H9 (cell line): ENCODE measurements at regions not wholly inside any gene's neighbourhood (a gene's known extent, or its start where the extent isn't known, plus 50 kb on each side); places are given as distances from the start of the nearest gene placed in this dataset.

ENCODE experiments used
- DNase-seq: peaks from one replicate; pipeline ENCODE4 v3.0.0-alpha.2; 2017
- H2AFZ ChIP-seq: one replicate; pipeline ENCODE4 v1.6.1; 2013; ENCODE audit warnings: mild to moderate bottlenecking, low read length, control low read depth, moderate library complexity
- H2AK5ac ChIP-seq: 2 replicates; pipeline ENCODE4 v1.6.1; 2013; ENCODE audit warnings: low read length, control low read depth, mixed read lengths; ENCODE audit not compliant: insufficient read length
- H2BK120ac ChIP-seq: one replicate; pipeline ENCODE4 v1.6.1; 2013; ENCODE audit warnings: low read depth, mild to moderate bottlenecking, low read length, control low read depth, inconsistent platforms; ENCODE audit not compliant: poor library complexity, severe bottlenecking
- H2BK12ac ChIP-seq: 2 replicates; pipeline ENCODE4 v1.6.1; 2013; ENCODE audit warnings: low read length, control low read depth, mixed read lengths, low read depth; ENCODE audit not compliant: insufficient read length
- H2BK15ac ChIP-seq: 2 replicates; pipeline ENCODE4 v1.6.1; 2013; ENCODE audit warnings: low read depth, low read length, control low read depth
- H2BK20ac ChIP-seq: one replicate; pipeline ENCODE4 v1.6.1; 2013; ENCODE audit warnings: low read depth, mild to moderate bottlenecking, low read length, control low read depth, inconsistent platforms; ENCODE audit not compliant: poor library complexity, severe bottlenecking
- H2BK5ac ChIP-seq: 2 replicates; pipeline ENCODE4 v1.6.1; 2013; ENCODE audit warnings: low read length, control low read depth, mixed read lengths; ENCODE audit not compliant: insufficient read length
- H3K14ac ChIP-seq: 2 replicates; pipeline ENCODE4 v1.6.1; 2013; ENCODE audit warnings: low read length, control low read depth; ENCODE audit not compliant: insufficient read depth
- H3K18ac ChIP-seq: 2 replicates; pipeline ENCODE4 v1.6.1; 2013; ENCODE audit warnings: low read depth, mild to moderate bottlenecking, mixed read lengths, low read length, control low read depth; ENCODE audit not compliant: insufficient read length
- H3K23ac ChIP-seq: 2 replicates; pipeline ENCODE4 v1.6.1; 2013; ENCODE audit warnings: low read length, control low read depth, mixed read lengths, low read depth; ENCODE audit not compliant: insufficient read length
- H3K23me2 ChIP-seq: 2 replicates; pipeline ENCODE4 v1.6.1; 2013; ENCODE audit warnings: low read depth, mild to moderate bottlenecking, mixed read lengths, low read length, control low read depth; ENCODE audit not compliant: insufficient read length, poor library complexity, severe bottlenecking
- H3K27ac ChIP-seq: 2 replicates; pipeline ENCODE4 v1.5.1; 2013; ENCODE audit warnings: low read length, control low read depth, mixed read lengths, low read depth; ENCODE audit not compliant: insufficient read length
- H3K27me3 ChIP-seq: 2 replicates; pipeline ENCODE4 v1.6.1; 2013; ENCODE audit warnings: low read length, control low read depth, inconsistent platforms; ENCODE audit not compliant: insufficient read depth
- H3K4ac ChIP-seq: 2 replicates; pipeline ENCODE4 v1.6.1; 2013; ENCODE audit warnings: low read depth, mild to moderate bottlenecking, control low read depth, inconsistent platforms, low read length, moderate library complexity
- H3K4me1 ChIP-seq: 2 replicates; pipeline ENCODE4 v1.6.1; 2013; ENCODE audit warnings: low read length, control low read depth, inconsistent platforms; ENCODE audit not compliant: insufficient read depth
- H3K4me2 ChIP-seq: 2 replicates; pipeline ENCODE4 v1.6.1; 2013; ENCODE audit warnings: low read length, control low read depth, mixed read lengths; ENCODE audit not compliant: insufficient read length, insufficient read depth
- H3K56ac ChIP-seq: 2 replicates; pipeline ENCODE4 v1.6.1; 2013; ENCODE audit warnings: low read depth, mild to moderate bottlenecking, mixed read lengths, low read length, control low read depth; ENCODE audit not compliant: insufficient read length
- H3K79me1 ChIP-seq: 2 replicates; pipeline ENCODE4 v1.6.1; 2013; ENCODE audit warnings: low read depth, mild to moderate bottlenecking, moderate library complexity, low read length, control low read depth, inconsistent platforms; ENCODE audit not compliant: insufficient read depth, poor library complexity, severe bottlenecking
- H3K79me2 ChIP-seq: 2 replicates; pipeline ENCODE4 v1.6.1; 2013; ENCODE audit warnings: low read length, control low read depth, inconsistent platforms; ENCODE audit not compliant: insufficient read depth
- H3K9ac ChIP-seq: 2 replicates; pipeline ENCODE4 v1.6.1; 2013; ENCODE audit warnings: low read length, control low read depth, mixed read lengths; ENCODE audit not compliant: insufficient read length; ENCODE audit errors: extremely low read depth
- H3K9me3 ChIP-seq: one replicate; pipeline ENCODE4 v1.6.1; 2013; ENCODE audit warnings: low read depth, low read length, inconsistent platforms; ENCODE audit not compliant: control insufficient read depth
- H3T11ph ChIP-seq: one replicate; pipeline ENCODE4 v1.6.1; 2013; ENCODE audit warnings: mild to moderate bottlenecking, low read length, control low read depth, inconsistent platforms
- H4K20me1 ChIP-seq: one replicate; pipeline ENCODE4 v1.6.1; 2013; ENCODE audit not compliant: control insufficient read depth, insufficient read length, insufficient read depth
- H4K5ac ChIP-seq: 2 replicates; pipeline ENCODE4 v1.6.1; 2013; ENCODE audit warnings: low read depth, mild to moderate bottlenecking, mixed read lengths, low read length, control low read depth; ENCODE audit not compliant: insufficient read length
- H4K8ac ChIP-seq: replicated peaks from 2 replicates; pipeline ENCODE4 v1.6.1; 2013; ENCODE audit warnings: low read length, control low read depth, mixed read lengths, low read depth; ENCODE audit not compliant: insufficient read length
- H4K91ac ChIP-seq: 2 replicates; pipeline ENCODE4 v1.6.1; 2013; ENCODE audit warnings: low read depth, mild to moderate bottlenecking, moderate library complexity, mixed read lengths, low read length, control low read depth; ENCODE audit not compliant: insufficient read length
- H3K27ac Mint-ChIP-seq, 3 experiments: 2 replicates in 2 of 3; 3 replicates in 1 of 3; pipeline ENCODE4 v1.8.0; 2020 to 2021; ENCODE audit warnings: mixed read lengths in 3 of 3, mild to moderate bottlenecking in 1 of 3, moderate library complexity in 1 of 3
- H3K27me3 Mint-ChIP-seq: 2 replicates; pipeline ENCODE4 v1.8.0; 2021; ENCODE audit warnings: low read depth, mild to moderate bottlenecking, moderate library complexity, mixed read lengths
- H3K36me3 Mint-ChIP-seq, 3 experiments: 2 replicates in 2 of 3; 3 replicates in 1 of 3; pipeline ENCODE4 v1.8.0; 2020 to 2021; ENCODE audit warnings: low read depth in 3 of 3, mixed read lengths in 3 of 3; ENCODE audit not compliant: insufficient read depth in 1 of 3
- H3K4me1 Mint-ChIP-seq, 2 experiments: 2 replicates each; pipeline ENCODE4 v1.8.0; 2020; ENCODE audit warnings: mixed read lengths in 2 of 2
- H3K4me3 Mint-ChIP-seq, 2 experiments: 2 replicates in 1 of 2; 3 replicates in 1 of 2; pipeline ENCODE4 v1.8.0; 2020 to 2021; ENCODE audit warnings: mild to moderate bottlenecking in 2 of 2, mixed read lengths in 2 of 2, moderate library complexity in 1 of 2
- H3K9me3 Mint-ChIP-seq, 2 experiments: 2 replicates in 1 of 2; 3 replicates in 1 of 2; pipeline ENCODE4 v1.8.0; 2020; ENCODE audit warnings: mild to moderate bottlenecking in 2 of 2, mixed read lengths in 2 of 2, moderate library complexity in 1 of 2
- CTCF ChIP-seq: fragments of 200-600 bp; sonication (generic); conservative IDR thresholded peaks from 3 replicates; pipeline ENCODE4 v1.8.0; 2021; ENCODE audit warnings: antibody characterized with exemption, mild to moderate bottlenecking
- WGBS: extraction: QIAGEN DNeasy Blood & Tissue Kit; methylation state at CpG from one replicate; pipeline ENCODE4 v1.1.7; 2013; ENCODE audit warnings: missing lambda C conversion rate, low lambda C conversion rate, mixed read lengths; ENCODE audit not compliant: insufficient read length; ENCODE audit errors: extremely low coverage; 5-methylcytosine and 5-hydroxymethylcytosine counted together

- H2BK20ac ChIP-seq: no peak overlapping the region
- no peak overlapping the region for H3K27ac ChIP-seq
- no peak overlapping the region for H3K56ac ChIP-seq
- H3K79me2 ChIP-seq: no peaks in the 10 kb centered on the region
- no peak overlapping the region for H3K9ac ChIP-seq
- TF ChIP-seq CTCF: no peak
- no peaks in the 10 kb centered on the region for H4K20me1 ChIP-seq
- no peaks in the 10 kb centered on the region for H3K4me1 ChIP-seq
- H4K5ac ChIP-seq: no peak overlapping the region
- no CpG with 5 or more reads among the region's 1 CpG for WGBS
- no peak overlapping the region for H2BK12ac ChIP-seq
- no peaks in the 10 kb centered on the region for H3K36me3 Mint-ChIP-seq
- no peak overlapping the region for H3T11ph ChIP-seq
- H3K9me3 Mint-ChIP-seq: no peaks in the 10 kb centered on the region
- no peaks in the 10 kb centered on the region for H3K79me1 ChIP-seq
- no peak overlapping the region for H3K14ac ChIP-seq
- H2AFZ ChIP-seq: no peak overlapping the region
- no peak overlapping the region for H3K4ac ChIP-seq
- no peaks in the 10 kb centered on the region for H3K9me3 ChIP-seq
- DNase-seq: no peak
- no peaks in the 10 kb centered on the region for H3K23me2 ChIP-seq
- H3K4me3 Mint-ChIP-seq: no peak overlapping the region
- H2BK5ac ChIP-seq: no peak overlapping the region
- no peak overlapping the region for H4K8ac ChIP-seq
- H3K4me2 ChIP-seq: no peak overlapping the region
- no peak overlapping the region for H2BK15ac ChIP-seq
- H3K4me1 Mint-ChIP-seq: peaks cover 6 to 9% of the 10 kb centered on the region in 2 experiments
- H2BK120ac ChIP-seq: no peak overlapping the region
- no peak overlapping the region for H2AK5ac ChIP-seq
- H3K23ac ChIP-seq: no peak overlapping the region
- H3K18ac ChIP-seq: no peak overlapping the region
- no peak overlapping the region for H3K27ac Mint-ChIP-seq
- H4K91ac ChIP-seq: no peak overlapping the region
- no peaks in the 10 kb centered on the region for H3K27me3 Mint-ChIP-seq
- H3K27me3 ChIP-seq: no peaks in the 10 kb centered on the region
Measured at GRCh38 chr2:186425576-186425975, 60.5 kb upstream of the ZC3H15 start.
